Skeletal muscle tissue (tissue), 3 donors: ENCODE measurements at regions not wholly inside any gene's neighbourhood (a gene's known extent, or its start where the extent isn't known, plus 50 kb on each side); places are given as distances from the start of the nearest gene placed in this dataset.

Experiments used
- H3K27ac ChIP-seq: one replicate; pipeline ENCODE4 v1.7.0; 2013; ENCODE audit warnings: mild to moderate bottlenecking, low read depth, low read length, inconsistent platforms
- H3K27me3 ChIP-seq, 3 donors: one replicate each; pipeline ENCODE4 v1.7.0; 2013; ENCODE audit warnings: low read length in 3 of 3; ENCODE audit not compliant: control insufficient read depth in 3 of 3, insufficient read depth in 3 of 3
- H3K36me3 ChIP-seq, 3 donors: one replicate each; pipeline ENCODE4 v1.7.0; 2013; ENCODE audit warnings: low read length in 3 of 3; ENCODE audit not compliant: control insufficient read depth in 3 of 3, insufficient read depth in 3 of 3
- H3K4me1 ChIP-seq, 3 donors: one replicate each; pipeline ENCODE4 v1.7.0; 2013; ENCODE audit warnings: low read length in 3 of 3, mild to moderate bottlenecking in 3 of 3; ENCODE audit not compliant: control insufficient read depth in 3 of 3, insufficient read depth in 3 of 3
- H3K4me3 ChIP-seq, 3 donors: one replicate each; pipeline ENCODE4 v1.7.0; 2013; ENCODE audit warnings: low read length in 3 of 3
- H3K9ac ChIP-seq, 3 donors: one replicate each; pipeline ENCODE4 v1.7.0; 2013; ENCODE audit warnings: low read length in 3 of 3, mild to moderate bottlenecking in 3 of 3, moderate library complexity in 2 of 3, low read depth in 1 of 3
- H3K9me3 ChIP-seq, 3 donors: one replicate each; pipeline ENCODE4 v1.7.0; 2013; ENCODE audit warnings: low read length in 3 of 3; ENCODE audit not compliant: control insufficient read depth in 3 of 3
- donor health status: Osteomylitis.

DNA sequence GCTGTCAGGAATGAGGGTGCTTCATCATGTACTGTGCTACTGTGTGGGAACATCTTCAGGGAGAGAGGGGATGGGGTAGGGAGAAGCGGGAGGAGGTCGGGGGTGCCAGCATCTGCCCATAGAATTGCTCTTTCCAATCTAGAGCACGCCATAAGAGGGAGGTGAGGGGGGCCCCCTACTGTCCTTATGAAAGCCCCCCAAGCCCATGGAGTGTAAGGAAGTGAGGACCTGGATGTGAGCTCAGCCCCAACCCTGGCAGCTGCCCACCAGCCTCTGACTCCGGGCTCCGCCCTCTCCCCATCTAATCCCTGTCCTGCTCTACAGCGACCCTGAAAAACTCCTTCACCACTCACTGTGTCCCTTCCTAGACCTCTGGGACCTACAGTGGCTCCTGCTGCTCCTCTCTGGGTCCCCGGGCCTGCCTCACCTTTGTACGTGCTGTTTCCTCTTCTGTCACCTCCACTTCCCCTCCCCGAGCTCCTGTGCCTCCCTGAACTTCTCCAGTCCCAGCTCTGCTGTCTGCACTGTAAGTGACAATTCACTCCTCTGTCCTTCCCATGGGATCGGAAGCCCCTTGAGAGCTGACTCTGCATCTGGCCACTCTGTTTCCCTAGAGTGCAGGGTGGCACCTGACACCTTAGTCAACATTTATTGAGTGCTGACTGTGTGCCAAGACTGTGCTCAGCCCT, 269.4 kb downstream of the PTPRU start:
- no peak overlapping the region for H3K9ac ChIP-seq
- no peaks in the 10 kb centered on the region for H3K9me3 ChIP-seq
- no peaks in the 10 kb centered on the region for H3K36me3 ChIP-seq
- H3K4me3 ChIP-seq = no peak overlapping the region
- peaks cover 0 to 11% (median 3%) of the 10 kb centered on the region in 3 donors for H3K27me3 ChIP-seq
- peaks cover 8 to 18% (median 16%) of the 10 kb centered on the region in 3 donors for H3K4me1 ChIP-seq
- H3K27ac ChIP-seq = no peak overlapping the region

DNA sequence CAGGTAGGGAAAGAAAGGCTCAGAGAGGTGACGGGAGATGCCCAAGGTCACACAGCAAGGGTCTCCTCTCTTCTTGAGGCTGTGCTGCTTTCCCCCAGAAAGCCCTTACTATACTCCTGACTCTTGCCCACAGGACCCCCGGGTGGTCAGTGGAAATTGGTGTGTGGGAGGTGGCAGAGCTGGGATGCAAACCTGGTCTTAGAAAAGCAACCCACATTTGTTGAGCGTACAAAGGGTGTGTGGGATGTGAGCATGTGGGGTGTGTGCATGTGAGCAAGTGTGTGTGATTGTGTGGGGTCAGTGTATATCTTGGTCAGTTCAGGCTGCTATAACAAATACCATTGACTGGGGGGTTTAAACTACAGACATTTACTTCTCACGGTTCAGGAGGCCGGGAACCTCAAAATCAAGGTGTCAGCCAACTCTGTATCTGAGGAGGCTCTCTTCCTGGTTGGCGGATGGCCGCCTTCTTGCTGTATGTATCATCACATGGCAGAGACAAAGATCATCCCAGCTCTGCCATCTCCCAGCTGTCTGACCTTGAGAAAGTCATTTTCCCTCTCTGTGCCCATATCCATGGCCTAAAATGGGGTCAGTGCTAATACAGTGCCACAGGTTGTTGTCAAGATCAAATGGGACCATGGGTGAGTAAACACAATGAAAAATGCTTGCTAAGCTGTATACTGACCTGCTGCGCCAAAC, 268.5 kb downstream of the PTPRU start:
- no peak overlapping the region for H3K9ac ChIP-seq
- H3K4me3 ChIP-seq = no peak overlapping the region
- H3K4me1 ChIP-seq = peaks cover 8 to 18% (median 16%) of the 10 kb centered on the region in 3 donors
- H3K9me3 ChIP-seq = no peaks in the 10 kb centered on the region
- H3K27me3 ChIP-seq = peaks cover 0 to 11% (median 4%) of the 10 kb centered on the region in 3 donors
- H3K27ac ChIP-seq = peak overlapping the region; percentile 12
- no peaks in the 10 kb centered on the region for H3K36me3 ChIP-seq

DNA sequence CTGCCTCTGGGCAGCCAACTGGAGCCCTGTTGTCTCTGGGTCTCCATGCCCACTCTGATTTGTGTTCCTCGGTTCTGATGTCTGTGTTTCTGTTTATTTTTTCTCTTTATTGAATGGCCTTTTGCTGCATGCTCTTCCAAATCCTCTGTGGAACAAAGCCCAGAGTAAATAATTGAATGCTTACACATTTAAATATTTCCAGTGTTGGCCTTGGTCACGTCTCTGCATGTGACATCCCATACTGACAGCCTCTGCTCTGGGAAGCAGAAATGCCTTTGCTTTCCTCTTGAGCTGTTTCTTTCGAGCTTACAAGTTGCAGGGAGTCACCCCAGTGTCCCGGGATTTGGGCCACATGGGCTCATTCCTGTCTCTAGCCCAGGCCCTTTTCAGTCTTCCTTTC, 267.9 kb downstream of the PTPRU start:
- peak overlapping the region in 1 of 3 donors; percentile 32 for H3K9ac ChIP-seq
- H3K27ac ChIP-seq = peak overlapping the region; percentile 12
- no peaks in the 10 kb centered on the region for H3K36me3 ChIP-seq
- peaks cover 8 to 18% (median 16%) of the 10 kb centered on the region in 3 donors for H3K4me1 ChIP-seq
- no peak overlapping the region for H3K4me3 ChIP-seq
- no peaks in the 10 kb centered on the region for H3K9me3 ChIP-seq
- H3K27me3 ChIP-seq = peaks cover under 1 to 8% (median 6%) of the 10 kb centered on the region in 3 donors

DNA sequence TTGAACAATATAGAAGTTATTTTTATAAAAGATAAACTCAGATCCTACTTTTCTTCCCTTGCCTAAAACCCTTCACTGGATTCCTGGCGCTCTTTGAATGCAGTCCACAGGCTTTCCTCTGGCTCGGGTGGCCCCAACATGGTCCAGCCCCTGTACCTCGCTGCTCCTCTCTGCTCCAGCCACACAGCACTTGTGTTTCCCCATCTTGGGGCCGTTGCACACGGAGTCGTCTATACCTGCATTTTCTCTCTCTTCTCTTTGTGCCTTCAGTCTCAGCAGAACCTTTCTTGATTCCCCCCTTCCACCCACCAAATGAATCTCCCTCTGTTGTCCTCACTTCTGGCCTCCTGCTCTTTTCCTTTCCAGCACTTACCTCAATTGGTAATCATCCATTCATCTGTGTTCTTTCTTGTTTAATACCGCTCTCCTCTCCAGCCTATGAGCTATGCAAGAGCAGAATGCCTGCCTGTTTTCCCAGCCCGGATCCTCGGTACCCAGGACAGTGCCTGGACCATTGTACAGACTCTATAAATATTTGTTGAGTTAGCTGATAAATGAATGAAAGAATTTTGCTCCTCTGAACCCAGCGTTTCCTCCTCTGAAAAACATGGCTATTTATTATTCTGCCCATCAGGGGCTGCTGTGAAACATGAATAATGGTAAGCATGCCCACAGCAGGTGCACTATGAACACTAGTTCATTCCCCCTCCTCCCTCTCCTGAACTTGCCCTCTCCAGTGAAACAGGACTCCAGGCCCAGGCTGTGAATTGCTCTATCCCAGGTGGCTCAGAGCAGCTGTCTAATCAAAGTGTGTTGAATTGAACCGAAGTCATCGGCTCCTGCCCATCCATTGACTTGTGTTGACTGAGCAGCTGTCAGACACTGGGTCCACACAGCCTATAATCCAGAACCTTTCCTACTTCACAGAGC, 266.9 kb downstream of the PTPRU start:
- H3K9me3 ChIP-seq = no peaks in the 10 kb centered on the region
- H3K27ac ChIP-seq = no peak overlapping the region
- H3K27me3 ChIP-seq = peaks cover 5 to 10% (median 6%) of the 10 kb centered on the region in 3 donors
- no peak overlapping the region for H3K4me3 ChIP-seq
- no peaks in the 10 kb centered on the region for H3K36me3 ChIP-seq
- H3K4me1 ChIP-seq = peaks cover 8 to 18% (median 16%) of the 10 kb centered on the region in 3 donors
- H3K9ac ChIP-seq = no peak overlapping the region

DNA sequence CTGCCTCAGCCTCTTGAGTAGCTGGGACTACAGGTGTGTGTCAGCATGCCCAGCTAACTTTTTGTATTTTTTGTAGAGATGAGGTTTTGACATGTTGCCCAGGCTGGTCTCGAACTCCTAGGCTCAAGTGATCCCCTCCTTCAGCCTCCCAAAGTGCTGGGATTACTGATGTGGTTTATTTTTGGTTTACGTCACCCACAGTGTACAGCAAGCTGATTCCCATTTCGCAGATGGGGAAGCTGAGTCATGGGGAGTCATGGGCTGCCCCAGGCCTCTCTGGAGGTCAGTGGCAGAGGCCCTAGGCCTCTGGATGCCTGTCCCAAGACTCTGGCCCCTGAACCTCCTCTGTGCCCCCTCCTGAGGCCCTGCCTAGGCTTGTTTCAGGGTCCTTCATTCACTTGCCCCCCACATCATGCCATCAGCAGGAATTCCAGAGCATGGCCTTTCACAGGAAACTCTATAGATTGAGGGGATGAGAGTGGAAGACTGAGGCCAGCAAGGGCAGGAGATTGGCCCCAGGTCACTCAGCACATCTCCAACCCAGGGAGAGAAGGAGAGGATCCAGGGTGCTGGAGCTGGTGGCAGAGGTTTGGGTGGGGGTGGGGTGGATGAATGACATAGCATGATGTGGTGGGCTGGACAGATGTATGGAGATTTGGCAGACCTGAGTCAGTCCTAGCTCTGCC, 266.0 kb downstream of the PTPRU start:
- Histone ChIP-seq H3K9ac (no peak overlapping the region), H3K27me3 (peaks cover 7 to 11% (median 8%) of the 10 kb centered on the region in 3 donors), H3K9me3 (no peaks in the 10 kb centered on the region), H3K36me3 (no peaks in the 10 kb centered on the region), H3K27ac (no peak overlapping the region), H3K4me1 (peaks cover 8 to 18% (median 16%) of the 10 kb centered on the region in 3 donors), H3K4me3 (no peak overlapping the region)

DNA sequence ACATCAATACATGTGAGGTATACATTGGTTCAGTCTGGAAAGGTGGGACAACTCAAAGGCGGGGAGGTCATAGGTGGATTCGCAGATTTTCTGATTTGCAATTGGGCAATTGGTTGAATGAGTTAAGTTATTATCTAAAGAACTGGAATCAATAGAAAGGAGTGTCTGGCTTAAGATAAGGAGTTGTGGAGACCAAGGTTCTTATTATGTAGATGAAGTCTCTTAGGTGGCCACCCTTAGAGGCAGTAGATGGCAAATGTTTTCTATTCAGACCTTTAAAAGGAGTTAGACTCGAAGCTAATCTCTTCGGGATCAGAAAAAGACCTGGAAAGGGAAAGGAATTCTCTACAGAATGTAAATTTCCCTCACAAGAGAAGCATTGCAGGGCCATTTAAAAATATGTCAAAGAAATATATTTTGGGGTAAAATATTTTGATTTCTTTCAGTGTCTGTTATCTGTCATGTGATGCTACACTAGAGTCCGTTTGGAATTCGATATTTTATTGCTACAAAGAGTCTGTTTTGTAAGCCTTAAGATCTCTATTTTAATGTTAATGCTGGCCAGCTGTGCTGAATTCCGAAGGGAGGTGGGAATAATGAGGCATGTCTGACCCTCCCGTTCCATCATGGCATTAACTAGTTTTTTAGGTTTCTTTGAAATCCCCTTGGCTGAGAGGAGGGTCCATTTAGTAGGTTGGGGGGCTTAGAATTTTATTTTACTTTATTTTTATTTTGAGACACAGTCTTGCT, 265.1 kb downstream of the PTPRU start:
- no peak overlapping the region for H3K4me3 ChIP-seq
- H3K4me1 ChIP-seq = peaks cover 8 to 18% (median 16%) of the 10 kb centered on the region in 3 donors
- H3K9ac ChIP-seq = no peak overlapping the region
- H3K27ac ChIP-seq = no peak overlapping the region
- H3K27me3 ChIP-seq = peaks cover 7 to 14% (median 7%) of the 10 kb centered on the region in 3 donors
- no peaks in the 10 kb centered on the region for H3K9me3 ChIP-seq
- no peaks in the 10 kb centered on the region for H3K36me3 ChIP-seq

DNA sequence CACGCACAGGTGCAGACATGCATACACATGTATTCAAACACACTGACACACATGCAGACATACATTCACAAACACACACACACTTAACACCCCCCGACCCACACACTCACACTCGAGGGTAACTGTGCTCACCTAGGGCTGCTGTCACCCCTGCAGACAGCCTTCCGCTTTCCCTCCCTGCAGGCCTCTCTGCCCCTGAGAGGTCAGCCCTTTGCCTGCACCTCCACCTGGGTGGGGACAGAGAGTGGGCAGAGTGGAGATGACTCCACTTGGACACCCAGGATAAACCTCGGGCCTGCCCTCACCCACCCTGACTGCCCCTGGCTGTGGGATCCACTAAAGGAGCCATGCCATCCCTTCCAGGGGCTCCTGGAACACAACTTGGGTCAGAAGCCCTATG, 264.3 kb downstream of the PTPRU start:
- Histone ChIP-seq H3K4me1 (peaks cover 8 to 18% (median 16%) of the 10 kb centered on the region in 3 donors), H3K36me3 (no peaks in the 10 kb centered on the region), H3K9me3 (peaks cover 0 to 2% (median 0%) of the 10 kb centered on the region in 3 donors), H3K27me3 (peaks cover 7 to 14% (median 7%) of the 10 kb centered on the region in 3 donors), H3K4me3 (no peak overlapping the region), H3K9ac (no peak overlapping the region), H3K27ac (no peak overlapping the region)

DNA sequence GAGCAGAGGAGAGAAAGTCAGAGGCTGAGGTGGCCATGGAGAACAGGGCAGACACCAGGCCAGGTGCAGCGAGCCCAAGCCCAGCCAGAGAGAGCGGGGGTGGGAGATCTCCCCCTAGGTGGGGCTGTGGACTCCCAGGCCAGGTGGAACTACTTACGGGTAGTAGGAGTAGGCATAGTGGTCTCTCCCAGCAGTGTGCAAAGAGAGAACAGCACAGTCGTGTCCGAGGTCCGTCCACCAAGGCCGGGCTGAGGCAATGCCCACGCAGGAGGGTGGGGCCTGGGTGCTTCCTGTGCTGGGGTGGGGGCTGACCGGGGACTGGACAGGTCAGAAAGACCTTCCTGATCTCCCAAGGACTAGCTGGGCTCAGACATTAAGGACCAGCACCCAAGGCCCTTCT, 263.7 kb downstream of the PTPRU start:
- no peak overlapping the region for H3K4me3 ChIP-seq
- H3K36me3 ChIP-seq = no peaks in the 10 kb centered on the region
- peaks cover 0 to 2% (median 0%) of the 10 kb centered on the region in 3 donors for H3K9me3 ChIP-seq
- H3K27me3 ChIP-seq = peaks cover 7 to 14% (median 7%) of the 10 kb centered on the region in 3 donors
- H3K27ac ChIP-seq = no peak overlapping the region
- peaks cover 8 to 18% (median 16%) of the 10 kb centered on the region in 3 donors for H3K4me1 ChIP-seq
- no peak overlapping the region for H3K9ac ChIP-seq
